GM19043 (cell line): ENCODE measurements at regions not wholly inside any gene's neighbourhood (a gene's known extent, or its start where the extent isn't known, plus 50 kb on each side); places are given as distances from the start of the nearest gene placed in this dataset.
A peak's percentile ranks its signal among the peaks of the same experiment; 100 is the strongest.

ENCODE experiments used
- ATAC-seq: cut with Tn5 transposase; IDR thresholded peaks from one replicate; pipeline ENCODE4 v1.9.1; 2021; ENCODE audit warnings: low read depth; ENCODE audit not compliant: unreplicated experiment

DNA sequence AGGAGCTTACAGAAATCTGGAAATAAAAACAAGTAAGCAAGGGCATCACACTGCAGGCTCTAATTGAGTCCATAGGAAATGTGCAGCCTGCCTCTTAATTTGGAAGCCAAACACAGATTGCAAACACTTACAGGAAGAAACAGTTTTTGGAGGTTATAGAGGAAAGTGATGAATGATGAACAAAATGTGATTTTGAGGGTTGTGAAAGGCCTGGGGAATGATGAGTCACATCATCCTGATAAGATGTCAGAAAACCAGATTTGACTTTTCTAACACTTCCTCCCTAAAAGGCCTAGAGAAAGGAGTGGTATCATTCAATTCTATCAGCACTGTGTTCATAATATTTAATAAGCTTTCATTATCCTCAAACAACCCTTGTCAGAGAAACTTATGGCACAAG lies 96.6 kb upstream of the POU2AF2 start:
- no peak for ATAC-seq

- no peak for ATAC-seq
Measured at GRCh38 chr11:111148121-111148520, 97.4 kb upstream of the POU2AF2 start.

- ATAC-seq = no peak
Measured at GRCh38 chr11:111137846-111138245, 107.7 kb upstream of the POU2AF2 start.

DNA sequence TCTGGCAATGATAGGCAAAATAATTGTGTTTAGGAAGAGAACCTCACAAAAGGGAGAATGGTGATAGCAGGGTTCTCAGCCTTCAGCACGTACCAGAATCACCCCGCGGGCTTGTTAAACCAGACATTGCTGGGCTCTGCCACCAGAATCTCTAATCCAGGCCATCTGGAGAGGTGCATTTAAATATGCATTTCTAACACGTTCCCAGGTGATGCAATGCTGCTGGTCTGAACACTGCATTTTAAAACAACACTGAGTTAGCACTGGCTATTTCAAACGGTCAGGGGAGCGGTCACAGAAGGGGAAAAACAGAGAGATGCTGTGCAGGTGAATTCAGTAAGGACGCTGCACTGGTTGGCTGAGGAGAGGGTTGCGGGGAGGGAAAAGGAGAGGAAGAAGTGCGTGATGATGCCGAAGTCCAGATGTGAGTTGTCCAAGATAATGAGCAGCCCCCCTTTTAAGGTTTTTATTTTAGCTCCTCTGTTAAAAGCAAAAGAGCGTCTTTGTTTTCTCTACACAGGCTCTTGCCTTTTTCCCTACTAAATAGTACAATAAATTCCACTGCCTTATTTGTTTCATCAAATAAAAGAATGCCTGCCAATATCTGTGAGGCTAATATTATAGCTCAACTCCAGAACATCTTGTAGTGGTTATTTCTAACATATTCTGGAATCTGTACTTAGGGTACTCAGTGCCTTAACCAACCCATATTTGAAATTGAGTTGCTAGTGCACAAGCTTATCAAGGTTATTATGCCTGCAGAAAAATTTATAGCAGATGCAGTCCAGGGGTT lies 109.6 kb upstream of the POU2AF2 start:
- ATAC-seq = no peak

- ATAC-seq = no peak
Measured at GRCh38 chr11:111135101-111135500, 110.4 kb upstream of the POU2AF2 start.

DNA sequence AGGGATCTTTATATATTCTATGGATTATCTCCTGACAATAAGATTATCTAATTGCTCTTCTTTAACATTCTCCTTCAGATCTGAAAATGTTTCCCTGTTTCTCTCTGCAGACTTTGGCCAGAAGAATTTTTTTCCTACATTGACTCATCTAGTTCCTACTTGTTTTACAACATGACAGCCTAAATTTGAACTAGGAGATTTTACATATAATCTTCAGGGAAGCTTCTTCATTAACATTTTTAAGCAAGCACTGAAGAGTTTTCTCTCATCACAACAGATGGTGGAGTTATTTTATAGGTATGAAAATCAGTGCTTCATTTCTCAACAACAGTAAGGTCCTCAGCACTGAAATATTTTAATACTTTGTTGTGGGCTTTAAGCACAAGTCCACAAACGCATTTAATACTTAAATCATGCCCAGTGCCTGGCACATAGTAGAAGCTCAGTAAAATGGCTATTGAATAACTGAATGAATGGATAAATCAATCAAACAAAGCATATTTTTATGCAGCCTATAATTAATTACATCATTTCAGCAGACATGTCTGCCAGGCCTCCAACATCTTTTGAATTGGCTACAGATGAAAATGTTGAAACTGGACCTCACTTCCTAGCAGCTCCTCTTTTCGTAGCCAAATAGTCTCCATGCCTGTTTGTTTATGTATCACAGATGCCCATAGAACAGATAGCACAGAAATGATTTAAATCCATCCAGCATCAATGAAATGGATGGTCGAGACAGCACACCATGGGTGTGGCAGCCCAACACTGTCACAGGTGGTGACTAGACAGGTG lies 117.3 kb upstream of the POU2AF2 start:
- ATAC-seq = no peak

DNA sequence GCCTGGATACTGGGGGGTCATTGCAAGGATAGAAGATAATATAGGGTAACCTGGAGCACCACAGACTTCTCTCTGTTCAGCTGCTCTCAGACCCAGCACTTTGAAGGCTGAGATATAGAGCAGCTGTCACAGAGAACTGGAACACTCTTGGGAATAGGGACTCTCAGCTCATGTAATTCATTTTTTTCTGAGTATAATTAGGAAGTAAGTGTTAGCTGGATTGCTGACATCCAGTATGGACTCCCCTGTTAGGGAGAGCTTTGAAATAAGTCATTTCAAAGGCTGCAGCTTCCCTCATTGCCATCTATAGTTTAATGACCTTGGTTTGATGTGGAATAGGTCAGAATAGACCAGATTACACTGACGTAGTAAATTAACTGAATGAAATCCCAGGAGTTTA lies 120.8 kb upstream of the POU2AF2 start:
- no peak for ATAC-seq

- ATAC-seq = no peak
Measured at GRCh38 chr11:111123463-111124398, 121.8 kb upstream of the POU2AF2 start.

DNA sequence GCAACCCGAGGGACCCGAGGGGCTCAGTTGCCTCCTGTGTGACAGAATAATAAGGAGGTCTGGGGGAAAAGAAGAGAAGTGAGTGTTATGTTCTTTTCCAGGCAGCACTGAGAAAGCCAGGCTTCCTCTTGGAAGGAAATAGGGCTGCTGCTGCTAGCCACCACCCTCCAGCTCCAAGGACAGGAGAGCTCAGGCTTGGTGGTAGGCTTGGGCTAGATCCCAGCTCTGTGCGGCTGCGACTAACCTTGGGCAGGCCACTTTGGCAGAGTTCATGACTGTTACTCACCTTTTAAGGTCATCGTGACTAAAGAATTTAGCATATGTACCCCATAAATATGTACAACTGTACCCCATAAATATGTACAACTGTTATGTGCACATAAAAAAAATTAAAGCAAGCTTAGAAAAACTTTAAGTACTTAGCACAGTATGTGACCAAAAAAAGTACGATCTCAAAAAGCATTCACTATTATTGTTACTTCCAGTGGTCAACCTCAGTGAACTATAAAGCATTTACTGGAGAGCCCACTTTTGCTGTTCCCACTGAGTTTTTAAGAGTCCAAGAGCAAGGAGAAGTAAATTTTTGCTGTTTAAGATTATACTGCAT lies 124.7 kb upstream of the POU2AF2 start:
- ATAC-seq = no peak

DNA sequence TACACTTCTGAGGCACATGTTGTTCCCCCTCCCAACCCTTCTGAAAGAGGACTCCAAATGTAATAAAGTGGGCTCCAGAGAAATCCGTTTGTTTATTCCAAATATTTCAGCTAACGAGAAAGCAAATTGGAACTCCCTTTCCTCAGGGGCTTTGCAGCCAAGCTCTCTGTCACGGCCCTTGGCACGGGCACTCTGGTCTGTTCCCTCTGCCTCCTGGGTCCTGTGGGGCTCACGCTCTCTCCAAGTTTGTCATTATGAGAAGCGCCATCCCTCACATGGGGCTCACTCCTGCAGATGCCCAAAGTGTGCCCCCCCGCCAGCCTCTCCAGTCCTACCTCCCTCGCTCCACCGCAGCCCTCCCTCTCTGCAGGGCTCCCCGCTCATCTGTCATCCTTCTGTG lies 125.4 kb upstream of the POU2AF2 start:
- no peak for ATAC-seq

- no peak for ATAC-seq
Measured at GRCh38 chr11:111119751-111120150, 125.8 kb upstream of the POU2AF2 start.

DNA sequence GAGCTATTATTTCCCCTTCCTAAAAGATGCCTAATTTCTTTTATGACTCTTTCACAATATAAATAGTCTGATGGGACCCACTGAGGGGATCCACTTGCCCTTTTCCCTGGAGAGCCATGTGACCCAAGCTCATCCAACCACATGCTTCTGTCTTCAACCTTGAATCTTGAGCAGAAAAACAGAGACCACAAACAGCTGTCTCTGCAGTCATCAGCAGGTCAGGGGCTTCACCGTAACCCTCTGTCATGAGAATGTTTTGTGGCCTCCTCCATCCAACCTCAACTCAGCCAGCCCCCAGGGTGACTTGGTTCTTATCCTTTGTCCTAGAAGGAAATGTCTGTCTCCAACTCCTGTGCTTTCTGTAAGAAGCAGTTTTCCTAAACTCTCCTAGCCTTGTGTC lies 129.6 kb upstream of the POU2AF2 start:
- no peak for ATAC-seq

DNA sequence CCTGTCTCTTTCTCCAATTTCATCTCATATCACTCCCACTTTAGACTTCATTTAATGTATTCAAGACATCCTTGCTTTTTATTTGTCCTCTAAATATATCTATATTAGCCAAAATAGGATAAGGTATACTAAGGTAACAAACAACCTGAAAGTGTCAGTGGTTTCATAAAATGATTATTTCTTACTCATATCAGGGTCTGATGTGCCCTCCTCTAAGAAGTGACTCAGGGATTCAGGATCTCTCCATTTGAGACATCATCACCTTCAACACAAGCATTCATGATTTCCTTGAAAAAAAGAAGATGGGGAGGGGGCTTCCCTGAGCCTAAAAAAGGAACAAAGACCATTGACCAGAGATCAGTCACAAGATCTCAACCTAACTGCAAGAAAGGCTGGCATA lies 131.4 kb upstream of the POU2AF2 start:
- ATAC-seq = no peak

- ATAC-seq = no peak
Measured at GRCh38 chr11:111112614-111113013, 132.9 kb upstream of the POU2AF2 start.

DNA sequence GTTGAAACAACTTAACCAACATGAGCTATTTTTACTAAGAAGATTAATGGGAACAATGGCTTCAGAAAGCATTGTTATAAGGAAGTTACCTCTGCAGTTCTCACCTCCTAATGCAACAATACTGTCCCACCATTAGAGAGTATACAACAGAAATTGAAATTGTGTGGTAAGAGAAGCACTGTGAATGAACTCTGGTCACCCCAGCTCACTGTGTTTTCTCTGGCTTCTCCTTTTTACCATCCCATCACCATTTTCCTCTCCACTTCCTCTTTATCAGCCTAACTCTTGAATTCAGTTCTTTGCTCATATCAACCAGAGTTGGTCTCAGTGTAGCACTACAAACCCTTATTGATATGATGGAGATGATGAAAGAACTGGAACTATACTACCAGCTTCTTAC lies 138.0 kb upstream of the POU2AF2 start:
- ATAC-seq = peak; percentile 77

DNA sequence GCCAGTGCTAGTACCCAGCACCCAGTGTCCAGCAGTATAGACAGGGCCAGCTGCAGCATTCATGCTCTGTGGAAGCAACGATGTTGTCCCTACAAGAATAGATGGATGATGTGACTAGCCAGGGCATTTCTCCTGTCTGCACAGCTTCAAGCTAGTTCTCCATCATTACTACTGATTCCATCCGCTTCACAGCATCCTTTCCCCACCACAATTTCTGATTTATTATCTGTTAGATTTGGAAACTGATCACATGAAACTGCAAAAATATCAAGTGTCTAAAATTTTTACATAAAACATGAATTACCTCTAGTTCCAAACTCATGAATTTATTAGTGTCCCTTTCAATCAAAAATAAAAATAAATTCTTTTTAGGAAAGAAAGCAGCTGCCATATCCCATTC lies 138.9 kb upstream of the POU2AF2 start:
- no peak for ATAC-seq

DNA sequence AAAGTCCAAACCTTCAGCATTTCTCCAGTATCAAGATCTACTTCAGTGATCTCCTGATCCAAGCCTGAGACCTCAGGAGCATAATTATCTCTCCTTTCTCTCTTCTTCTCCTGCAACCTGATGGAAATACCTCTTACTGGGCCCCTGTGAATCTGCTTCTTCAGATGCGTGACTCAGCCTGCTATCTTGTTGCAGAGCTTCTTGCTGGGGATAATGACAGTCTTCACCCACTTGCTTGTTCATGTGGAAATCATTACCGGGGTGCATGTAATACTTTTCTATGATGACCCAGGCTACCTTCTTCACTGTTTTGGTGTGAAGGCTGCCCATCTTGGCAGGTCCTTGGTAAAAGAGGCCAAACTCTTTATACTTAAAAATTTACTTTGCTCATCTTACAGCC lies 140.0 kb upstream of the POU2AF2 start:
- ATAC-seq = no peak

- ATAC-seq = no peak
Measured at GRCh38 chr11:111104185-111104584, 141.3 kb upstream of the POU2AF2 start.

- no peak for ATAC-seq
Measured at GRCh38 chr11:111101881-111102280, 143.6 kb upstream of the POU2AF2 start.

- ATAC-seq = no peak
Measured at GRCh38 chr11:111099028-111099713, 146.4 kb upstream of the POU2AF2 start.
